CD4-positive, CD25-positive, alpha-beta regulatory T cell (primary cell): ENCODE measurements at regions not wholly inside any gene's neighbourhood (a gene's known extent, or its start where the extent isn't known, plus 50 kb on each side); places are given as distances from the start of the nearest gene placed in this dataset.
"Not testable (repeated sequence)": the region's sequence is repeated elsewhere in the genome, so short reads cannot be mapped to it uniquely, and the experiment has no call there.

Experiments
- ATAC-seq, 2 donors: fragments of 150-1000 bp; cut with Tn5 transposase; one replicate each; pipeline ENCODE4 v1.10.0; 2021; ENCODE audit warnings: low read depth in 2 of 2, moderate number of reproducible peaks in 2 of 2, moderate library complexity in 1 of 2
- DNase-seq, 3 donors: peaks; one replicate each; pipeline versions ENCODE4 v3.0.0 to v3.0.0-alpha.2; 2012 to 2022; ENCODE audit warnings: mixed read lengths in 1 of 3
- H3K27ac ChIP-seq: one replicate; pipeline ENCODE4 v1.7.0; 2013; ENCODE audit warnings: mild to moderate bottlenecking, low read length; ENCODE audit not compliant: insufficient read depth, poor library complexity, severe bottlenecking
- H3K27me3 ChIP-seq: one replicate; pipeline ENCODE4 v1.7.0; 2013; ENCODE audit warnings: low read length; ENCODE audit not compliant: control insufficient read depth, insufficient read depth
- H3K36me3 ChIP-seq: one replicate; pipeline ENCODE4 v1.7.0; 2013; ENCODE audit warnings: mild to moderate bottlenecking, low read length, moderate library complexity; ENCODE audit not compliant: control insufficient read depth, insufficient read depth
- H3K4me1 ChIP-seq: 2 replicates; pipeline ENCODE4 v1.7.0; 2013; ENCODE audit warnings: mild to moderate bottlenecking, low read length; ENCODE audit not compliant: insufficient read depth, control insufficient read depth, poor library complexity, severe bottlenecking
- H3K4me3 ChIP-seq: one replicate; pipeline ENCODE4 v1.7.0; 2013; ENCODE audit warnings: low read depth, mild to moderate bottlenecking, low read length, moderate library complexity
- H3K9me3 ChIP-seq, 2 experiments: 1 replicate in 1 of 2; 2 replicates in 1 of 2; pipeline ENCODE4 v1.7.0; 2013; ENCODE audit warnings: low read length in 2 of 2, mild to moderate bottlenecking in 1 of 2, moderate library complexity in 1 of 2; ENCODE audit not compliant: control insufficient read depth in 2 of 2
- H3K27ac Mint-ChIP-seq, 3 donors: one replicate each; pipeline ENCODE4 v1.8.0; 2020 to 2022; ENCODE audit warnings: mild to moderate bottlenecking in 3 of 3, mixed read lengths in 3 of 3, moderate library complexity in 2 of 3
- H3K27me3 Mint-ChIP-seq: one replicate; pipeline ENCODE4 v1.8.0; 2022; ENCODE audit warnings: mild to moderate bottlenecking, mixed read lengths
- H3K36me3 Mint-ChIP-seq: one replicate; pipeline ENCODE4 v1.8.0; 2020; ENCODE audit warnings: mixed read lengths
- H3K4me1 Mint-ChIP-seq, 4 donors: one replicate each; pipeline ENCODE4 v1.8.0; 2020 to 2022; ENCODE audit warnings: mixed read lengths in 4 of 4, mild to moderate bottlenecking in 1 of 4
- H3K4me3 Mint-ChIP-seq, 4 donors: one replicate each; pipeline ENCODE4 v1.8.0; 2020 to 2022; ENCODE audit warnings: mild to moderate bottlenecking in 4 of 4, mixed read lengths in 4 of 4, moderate library complexity in 3 of 4
- H3K9me3 Mint-ChIP-seq, 7 donors: one replicate each; pipeline ENCODE4 v1.8.0; 2020 to 2022; ENCODE audit warnings: mixed read lengths in 7 of 7, mild to moderate bottlenecking in 3 of 7, moderate library complexity in 2 of 7

- H3K4me1 ChIP-seq, H3K27me3 ChIP-seq, H3K36me3 Mint-ChIP-seq, H3K27ac Mint-ChIP-seq, H3K9me3 ChIP-seq, H3K4me3 Mint-ChIP-seq, H3K27me3 Mint-ChIP-seq, H3K36me3 ChIP-seq, H3K4me3 ChIP-seq, ATAC-seq, DNase-seq, H3K9me3 Mint-ChIP-seq, H3K27ac ChIP-seq: not testable (repeated sequence)
- H3K4me1 Mint-ChIP-seq, result peaks cover 5 to 21% (median 12%) of the 10 kb centered on the region in 4 donors
Measured at GRCh38 chr9:94403571-94403970, 75.1 kb upstream of the NUTM2F start.

DNA sequence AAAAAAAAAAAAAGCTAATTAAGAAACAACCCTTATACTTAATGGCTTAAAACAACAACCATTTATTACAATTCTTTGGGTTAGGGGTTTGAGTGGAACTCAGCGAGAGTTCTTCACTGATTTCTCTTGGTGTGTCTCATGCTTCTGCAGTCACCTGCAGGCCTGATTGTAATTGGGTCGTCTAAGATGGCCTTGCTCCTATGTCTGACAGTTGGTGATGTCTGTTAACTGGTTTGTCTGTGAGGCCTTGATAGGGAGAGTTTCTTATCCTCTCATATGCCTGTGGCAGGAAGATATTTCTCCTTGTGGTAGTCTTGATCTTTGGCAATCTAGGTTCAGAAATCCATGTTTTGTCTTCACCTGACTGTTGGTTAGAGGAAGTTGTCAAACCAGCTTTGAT, 85.2 kb upstream of the NUTM2F start:
- Mint-ChIP-seq H3K4me1 (peaks cover 15 to 38% (median 23%) of the 10 kb centered on the region in 4 donors), H3K27ac (peak overlapping the region in 2 of 3 donors; percentile 35 to 79)
- H3K4me3 Mint-ChIP-seq, H3K36me3 ChIP-seq, H3K36me3 Mint-ChIP-seq, H3K9me3 Mint-ChIP-seq, DNase-seq, H3K9me3 ChIP-seq, H3K4me3 ChIP-seq, H3K27me3 Mint-ChIP-seq, H3K27ac ChIP-seq, ATAC-seq, H3K4me1 ChIP-seq, H3K27me3 ChIP-seq: not testable (repeated sequence)

GRCh38 chr9:94415111-94415510, 86.7 kb upstream of the NUTM2F start:
- ATAC-seq, DNase-seq, H3K36me3 ChIP-seq, H3K27me3 Mint-ChIP-seq, H3K4me1 ChIP-seq, H3K9me3 ChIP-seq, H3K4me3 Mint-ChIP-seq, H3K27ac ChIP-seq, H3K27me3 ChIP-seq, H3K9me3 Mint-ChIP-seq, H3K4me3 ChIP-seq, H3K36me3 Mint-ChIP-seq: not testable (repeated sequence)
- Mint-ChIP-seq H3K27ac (peak overlapping the region; percentile 33 to 77 (median 49)), H3K4me1 (peaks cover 11 to 31% (median 17%) of the 10 kb centered on the region in 4 donors)

DNA sequence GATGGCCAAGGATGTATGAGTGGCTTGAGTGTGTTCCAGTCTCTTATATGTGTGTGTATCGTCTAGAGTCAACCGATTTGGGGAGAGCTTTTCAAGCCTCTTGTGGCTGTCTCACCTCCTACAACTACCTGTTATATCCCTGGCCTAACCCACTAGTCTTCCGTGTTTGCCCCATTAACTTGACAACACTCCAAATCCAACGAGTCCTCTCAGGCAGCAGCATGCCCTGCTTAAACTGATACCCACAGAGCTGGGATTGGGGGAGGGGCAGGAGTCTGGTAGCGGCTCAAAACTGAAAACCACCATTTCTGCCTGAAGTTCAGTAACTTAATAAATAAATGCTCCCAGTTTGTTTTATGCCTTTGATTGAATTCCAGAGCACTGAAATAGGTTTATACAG, 91.7 kb upstream of the NUTM2F start:
- not testable (repeated sequence) for H3K27ac ChIP-seq, ATAC-seq, H3K4me1 ChIP-seq, DNase-seq, H3K4me3 ChIP-seq, H3K27ac Mint-ChIP-seq, H3K9me3 Mint-ChIP-seq, H3K9me3 ChIP-seq, H3K4me1 Mint-ChIP-seq, H3K27me3 ChIP-seq, H3K36me3 ChIP-seq, H3K27me3 Mint-ChIP-seq, H3K36me3 Mint-ChIP-seq, H3K4me3 Mint-ChIP-seq

GRCh38 chr9:94421951-94422350, 93.5 kb upstream of the NUTM2F start:
- ATAC-seq, H3K9me3 ChIP-seq, H3K4me3 Mint-ChIP-seq, H3K27ac Mint-ChIP-seq, DNase-seq, H3K4me3 ChIP-seq, H3K27me3 ChIP-seq, H3K27ac ChIP-seq, H3K27me3 Mint-ChIP-seq, H3K4me1 ChIP-seq, H3K9me3 Mint-ChIP-seq, H3K36me3 Mint-ChIP-seq, H3K4me1 Mint-ChIP-seq, H3K36me3 ChIP-seq: not testable (repeated sequence)

DNA sequence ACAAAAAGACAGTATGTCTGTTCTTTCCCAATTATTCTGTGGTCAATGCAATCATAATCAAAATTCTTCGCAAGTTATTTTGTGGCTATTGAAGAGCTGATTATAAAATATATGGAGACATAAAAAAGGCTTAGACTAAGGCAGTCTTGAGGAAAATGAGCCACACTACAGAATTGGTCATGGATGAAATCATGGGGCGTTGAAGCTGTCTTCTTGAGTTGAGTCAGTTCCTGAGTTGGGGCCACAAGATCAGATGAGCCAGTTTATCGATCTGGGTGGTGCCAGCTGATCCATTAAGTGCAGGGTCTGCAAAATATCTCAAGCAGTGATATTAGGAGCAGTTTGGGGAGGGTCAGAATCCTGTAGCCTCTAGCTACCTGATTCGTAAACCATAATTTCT, 96.9 kb upstream of the NUTM2F start:
- not testable (repeated sequence) for H3K27ac Mint-ChIP-seq, H3K4me3 ChIP-seq, ATAC-seq, H3K36me3 Mint-ChIP-seq, H3K9me3 ChIP-seq, H3K4me1 Mint-ChIP-seq, H3K27me3 Mint-ChIP-seq, DNase-seq, H3K36me3 ChIP-seq, H3K4me1 ChIP-seq, H3K27ac ChIP-seq, H3K4me3 Mint-ChIP-seq, H3K27me3 ChIP-seq, H3K9me3 Mint-ChIP-seq

GRCh38 chr9:94437128-94437527, 108.7 kb upstream of the NUTM2F start:
- Mint-ChIP-seq H3K36me3 (peaks cover 26% of the 10 kb centered on the region), H3K4me1 (peaks cover 5 to 12% (median 9%) of the 10 kb centered on the region in 4 donors)
- H3K4me3 ChIP-seq, H3K9me3 ChIP-seq, H3K27me3 ChIP-seq, H3K27me3 Mint-ChIP-seq, H3K4me1 ChIP-seq, ATAC-seq, H3K36me3 ChIP-seq, DNase-seq, H3K9me3 Mint-ChIP-seq, H3K27ac Mint-ChIP-seq, H3K4me3 Mint-ChIP-seq, H3K27ac ChIP-seq: not testable (repeated sequence)

DNA sequence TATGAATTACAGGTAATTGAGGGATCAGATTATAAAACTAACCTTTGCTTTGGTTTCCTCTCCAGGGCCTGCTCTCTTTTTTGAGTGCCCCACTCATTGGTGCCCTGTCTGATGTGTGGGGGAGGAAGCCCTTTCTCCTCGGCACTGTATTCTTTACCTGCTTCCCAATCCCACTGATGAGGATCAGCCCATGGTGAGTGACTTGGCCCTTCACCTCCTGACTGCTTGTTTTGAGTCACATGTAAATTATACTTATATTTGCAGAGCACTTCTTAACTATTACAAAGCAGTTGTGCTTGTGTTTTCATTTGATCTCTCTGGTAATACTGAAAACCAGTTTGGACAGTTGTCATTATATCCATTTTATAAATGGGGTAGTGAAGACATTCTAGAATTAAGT, 109.9 kb upstream of the NUTM2F start:
- not testable (repeated sequence) for H3K27me3 Mint-ChIP-seq, ATAC-seq
- peaks cover 32% of the 10 kb centered on the region for H3K36me3 Mint-ChIP-seq

More for the DNA sequence above, 109.9 kb upstream of the NUTM2F start:
- not testable (repeated sequence) for H3K4me3 ChIP-seq, H3K9me3 Mint-ChIP-seq, H3K4me3 Mint-ChIP-seq, H3K27ac Mint-ChIP-seq, H3K27ac ChIP-seq, H3K4me1 ChIP-seq, H3K9me3 ChIP-seq, H3K27me3 ChIP-seq, DNase-seq
- peaks cover 8 to 14% (median 9%) of the 10 kb centered on the region in 4 donors for H3K4me1 Mint-ChIP-seq
- peaks cover 13% of the 10 kb centered on the region for H3K36me3 ChIP-seq
